HG02885 (cell line): ENCODE measurements at regions not wholly inside any gene's neighbourhood (a gene's known extent, or its start where the extent isn't known, plus 50 kb on each side); places are given as distances from the start of the nearest gene placed in this dataset.

Source experiments
- ATAC-seq: cut with Tn5 transposase; IDR thresholded peaks from one replicate; pipeline ENCODE4 v1.9.1; 2021; ENCODE audit warnings: mild to moderate bottlenecking; ENCODE audit not compliant: unreplicated experiment, poor library complexity

DNA sequence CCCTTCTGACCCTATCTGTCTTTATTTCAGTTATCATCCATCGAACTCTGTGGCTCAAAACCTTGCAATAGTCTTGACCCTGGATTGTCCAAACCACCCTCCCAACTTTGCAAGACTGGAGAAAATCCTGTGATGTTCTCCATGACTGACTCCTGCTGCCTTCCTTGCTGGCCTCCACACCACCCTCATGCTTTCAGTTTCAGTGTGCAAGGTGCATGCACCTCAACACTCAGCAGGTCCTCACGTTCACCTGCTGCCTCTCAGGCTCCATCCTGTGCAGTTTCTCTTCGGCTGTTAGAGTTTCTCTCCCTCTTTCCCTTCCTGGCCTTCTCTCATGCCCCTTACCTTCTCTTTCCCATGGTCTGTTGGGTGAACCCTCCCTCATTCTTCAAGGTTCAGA is 59.4 kb upstream of the ASIC2 start:
- no peak for ATAC-seq

- no peak for ATAC-seq
Measured at GRCh38 chr17:33356266-33356665, 63.2 kb upstream of the ASIC2 start.

DNA sequence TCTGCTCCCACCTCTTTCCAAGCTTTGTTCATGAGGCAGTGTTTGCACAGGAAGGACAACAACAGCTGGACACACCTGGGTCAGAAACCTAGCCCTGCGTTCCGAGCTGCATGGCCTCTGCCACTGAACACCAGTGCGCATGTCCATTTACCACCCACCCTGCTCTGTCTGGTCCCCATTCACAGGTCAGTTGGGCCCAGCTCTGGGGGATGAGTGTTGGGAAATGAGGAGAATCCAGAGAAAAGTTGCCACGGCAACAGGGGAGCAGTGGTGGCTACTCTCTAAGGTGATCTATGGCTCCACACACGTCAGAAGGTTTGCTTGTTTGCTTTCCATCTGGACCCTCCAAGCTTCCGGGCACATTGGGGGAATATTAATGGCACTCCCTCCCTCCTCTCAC is 70.4 kb upstream of the ASIC2 start:
- ATAC-seq: no peak

DNA sequence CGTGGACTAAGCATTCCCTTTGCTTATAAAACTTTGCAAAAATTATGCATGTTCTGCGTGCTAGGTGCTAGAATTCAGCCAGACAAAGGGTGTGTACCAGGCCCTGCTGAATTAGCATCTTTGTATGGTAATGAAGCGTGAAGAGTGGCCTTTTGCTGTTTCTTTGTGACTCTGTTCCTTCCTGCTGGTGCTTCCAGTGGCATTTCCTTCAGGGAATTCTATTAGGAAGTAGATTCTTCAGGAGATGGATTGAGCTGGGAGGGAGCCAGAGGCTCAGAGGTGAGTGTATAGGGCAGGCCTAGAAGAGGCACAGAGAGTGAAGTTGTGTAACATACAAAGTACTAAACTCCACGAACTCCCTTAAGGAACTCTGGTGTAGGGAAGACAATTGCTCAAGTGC is 73.9 kb upstream of the ASIC2 start:
- ATAC-seq: no peak

DNA sequence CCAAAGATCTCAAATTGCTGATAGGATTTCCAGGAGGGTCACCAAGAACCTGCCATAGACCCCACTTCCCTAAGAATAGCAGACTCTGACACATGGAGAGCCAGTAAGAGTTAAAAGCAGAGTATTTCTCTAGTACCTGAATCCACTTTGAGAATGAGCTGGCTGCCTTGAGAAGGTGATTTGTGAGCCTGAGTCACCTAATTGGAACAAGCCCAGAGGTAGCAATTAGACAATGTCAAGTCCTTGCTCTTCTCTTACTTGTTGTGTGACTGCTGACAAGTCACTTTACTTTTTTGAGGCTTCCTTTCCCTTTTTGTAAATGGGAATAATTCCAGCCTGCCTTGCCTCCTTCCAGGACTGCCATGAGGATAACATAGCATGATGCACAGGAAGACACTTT is 76.1 kb upstream of the ASIC2 start:
- no peak for ATAC-seq

DNA sequence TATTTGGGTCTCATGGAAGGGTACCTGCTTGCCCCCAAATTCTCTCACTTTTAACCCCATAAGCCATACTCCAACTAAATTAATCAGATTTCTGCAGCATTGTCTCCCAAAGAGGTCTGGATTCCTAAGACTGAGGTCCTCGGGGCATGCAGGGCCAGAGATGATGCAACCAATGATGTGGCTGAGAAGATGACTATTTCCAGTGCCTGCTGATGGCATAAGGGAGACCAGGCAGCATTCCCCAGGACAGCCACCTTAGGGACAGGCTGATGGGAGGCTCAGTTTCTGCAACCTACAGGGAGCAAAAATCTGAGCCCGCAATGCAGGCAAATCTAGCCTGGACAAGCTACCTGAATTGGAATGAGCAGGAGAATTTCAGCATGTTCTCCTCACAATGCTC is 76.8 kb upstream of the ASIC2 start:
- no peak for ATAC-seq

DNA sequence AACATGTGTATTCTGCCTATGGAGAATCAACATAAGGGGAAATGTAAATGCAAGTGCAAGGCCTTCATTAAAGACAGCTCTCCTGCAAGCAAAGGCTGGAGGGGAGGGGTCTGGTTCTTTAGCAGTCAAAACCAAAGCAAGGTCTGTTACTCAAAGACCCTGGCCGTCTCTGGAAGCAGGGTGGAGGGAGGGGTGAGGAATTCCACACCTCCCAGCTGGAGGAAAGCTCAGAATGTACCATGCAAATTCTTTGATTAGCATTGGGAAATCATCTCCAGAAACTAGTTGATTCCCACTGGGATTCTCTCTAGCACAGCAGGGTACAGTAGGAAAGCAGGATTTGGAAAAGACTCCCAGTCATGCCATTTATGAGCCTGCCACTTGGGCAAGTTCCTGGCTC is 77.3 kb upstream of the ASIC2 start:
- ATAC-seq: no peak

DNA sequence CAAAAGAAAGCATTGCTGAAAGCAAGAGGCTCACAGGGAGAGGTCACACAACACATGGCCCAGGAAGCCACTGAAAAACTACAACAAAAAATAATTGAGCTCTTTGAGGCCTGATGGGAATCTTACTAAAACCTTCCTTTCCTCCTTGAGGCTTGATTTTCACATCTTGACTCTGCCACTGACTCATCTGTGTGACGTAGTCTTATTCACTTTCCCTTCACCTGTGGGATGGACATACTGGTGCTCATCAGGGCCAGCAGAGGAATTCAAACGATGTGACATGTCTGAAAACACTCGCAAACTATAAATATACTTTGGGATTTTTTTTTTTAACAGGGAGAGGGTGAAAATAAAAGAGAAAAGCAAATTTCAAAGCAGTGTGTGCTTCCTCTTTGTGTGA is 78.3 kb upstream of the ASIC2 start:
- no peak for ATAC-seq

DNA sequence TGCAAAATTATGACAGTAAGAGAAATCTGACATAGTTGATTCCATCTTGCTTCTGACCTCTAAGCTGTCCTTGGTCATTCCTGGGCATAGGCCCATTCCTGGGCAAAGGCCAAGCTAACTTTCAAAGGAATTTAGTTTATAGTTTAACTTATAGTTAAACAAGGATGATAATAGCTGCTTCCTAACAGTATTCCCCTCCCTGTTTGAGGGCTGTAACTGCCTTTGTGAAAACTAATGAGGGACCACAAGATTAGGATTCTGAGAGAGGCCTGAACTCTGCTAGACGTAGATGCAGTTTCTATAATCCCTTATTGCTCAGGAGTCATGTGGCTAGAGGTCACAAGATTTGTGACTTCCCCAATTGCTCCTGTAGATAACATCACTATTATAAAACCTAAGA is 80.2 kb upstream of the ASIC2 start:
- no peak for ATAC-seq

- ATAC-seq: no peak
Measured at GRCh38 chr17:33375103-33375502, 82.0 kb upstream of the ASIC2 start.

- no peak for ATAC-seq
Measured at GRCh38 chr17:33375783-33376182, 82.7 kb upstream of the ASIC2 start.

- ATAC-seq: no peak
Measured at GRCh38 chr17:33377837-33378595, 84.9 kb upstream of the ASIC2 start.

GRCh38 chr17:33381201-33381600 is 88.1 kb upstream of the ASIC2 start:
- ATAC-seq: no peak

GRCh38 chr17:33383488-33384023 is 90.5 kb upstream of the ASIC2 start:
- ATAC-seq: no peak

DNA sequence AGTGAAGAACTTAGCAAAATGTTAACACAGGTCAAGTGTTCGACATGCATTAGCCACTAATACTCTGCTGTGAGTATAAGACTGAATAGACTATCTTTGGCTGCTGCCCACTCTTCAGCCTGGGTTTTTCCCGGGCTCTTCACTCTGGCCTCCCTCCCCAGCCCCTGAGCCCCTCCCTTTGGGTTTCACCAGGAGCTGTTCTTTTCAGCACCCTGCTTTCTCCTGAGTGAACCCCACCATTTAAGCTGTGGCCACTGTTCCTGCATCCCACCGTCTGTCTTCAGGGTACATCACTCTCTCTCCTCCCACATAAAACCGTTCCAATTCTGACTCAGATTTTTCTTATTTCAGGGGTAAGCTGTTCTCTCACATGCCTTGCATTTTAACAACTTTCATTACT is 92.0 kb upstream of the ASIC2 start:
- no peak for ATAC-seq

DNA sequence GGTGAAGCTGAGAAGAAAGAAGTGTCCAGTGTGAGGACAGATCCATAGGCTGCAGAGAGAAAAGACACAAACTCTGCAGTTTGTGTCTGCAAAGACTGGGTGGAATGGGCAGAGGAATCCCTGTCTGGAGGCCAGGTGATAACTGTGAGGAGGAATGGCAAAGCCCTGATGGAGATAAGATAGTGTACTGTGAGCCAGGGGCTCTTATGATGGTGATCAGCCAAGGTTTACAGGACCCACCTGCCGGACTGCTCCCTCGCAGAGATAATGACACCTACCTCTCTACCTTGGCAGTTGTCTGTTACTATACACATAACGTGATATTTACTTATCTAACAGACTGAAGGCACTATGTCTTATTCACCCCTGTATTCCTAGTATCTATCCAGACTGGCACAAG is 92.6 kb upstream of the ASIC2 start:
- ATAC-seq: no peak

GRCh38 chr17:33387406-33387805 is 94.3 kb upstream of the ASIC2 start:
- no peak for ATAC-seq

DNA sequence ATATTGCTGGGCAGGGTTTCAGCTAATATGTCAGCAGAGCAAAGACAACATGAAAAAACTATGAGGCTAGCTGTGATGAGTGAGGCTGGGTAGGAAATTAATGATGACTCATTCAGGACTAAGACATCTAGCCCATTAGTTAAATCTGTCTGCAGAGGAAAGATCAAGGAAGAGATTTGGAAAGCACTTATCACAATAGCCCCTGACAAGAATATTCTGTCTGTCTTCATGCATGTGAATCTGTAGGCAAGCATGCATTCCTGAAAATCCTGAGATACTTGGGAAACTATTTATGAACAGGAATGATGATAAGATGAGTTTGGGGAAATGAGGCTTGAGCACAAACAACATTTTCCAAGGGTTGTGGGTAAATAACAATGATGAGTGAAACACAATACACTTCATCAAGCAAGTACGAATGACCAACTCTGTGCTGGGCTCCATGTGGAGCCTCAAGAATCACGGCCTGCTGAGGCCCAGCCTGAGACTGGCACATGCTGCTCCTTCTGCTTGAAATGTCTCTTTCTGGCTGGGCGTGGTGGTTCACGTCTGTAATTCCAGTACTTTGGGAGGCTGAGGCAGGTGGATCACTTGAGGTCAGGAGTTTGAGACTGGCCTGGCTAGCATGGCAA is 96.5 kb upstream of the ASIC2 start:
- ATAC-seq: no peak

- no peak for ATAC-seq
Measured at GRCh38 chr17:33390479-33391176, 97.5 kb upstream of the ASIC2 start.

DNA sequence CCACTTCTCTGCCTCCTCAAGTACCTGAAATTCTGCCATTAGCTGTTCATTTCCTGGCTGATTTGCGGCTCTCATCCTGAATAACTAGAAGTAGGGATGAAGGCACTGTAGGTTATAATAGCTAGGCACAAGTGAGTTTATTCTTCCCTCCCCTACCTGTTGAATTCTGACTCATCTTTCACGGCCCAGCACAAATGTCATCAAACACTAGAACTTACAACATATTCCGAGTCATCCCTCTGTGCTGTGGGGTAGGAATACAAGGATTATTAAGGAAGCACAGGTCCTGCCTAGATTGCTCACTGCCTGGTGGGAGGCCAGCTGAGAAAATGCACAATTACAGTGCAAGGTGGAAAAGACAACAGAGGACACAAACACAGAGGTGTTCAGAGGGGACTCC is 103.7 kb upstream of the ASIC2 start:
- no peak for ATAC-seq

GRCh38 chr17:33398386-33398785 is 105.3 kb upstream of the ASIC2 start:
- no peak for ATAC-seq
